ENCODE measurements at regions not wholly inside any gene's neighbourhood (a gene's known extent, or its start where the extent isn't known, plus 50 kb on each side); places are given as distances from the start of the nearest gene placed in this dataset.
"Not testable (repeated sequence)": the region's sequence is repeated elsewhere in the genome, so short reads cannot be mapped to it uniquely, and the experiment has no call there.

GRCh38 chr1:95778217-95778616, 544.2 kb downstream of the RWDD3 start:
- no peaks in the 10 kb centered on the region for H3K4me1 ChIP-seq (ENCODE audit: low read length)
- no peaks in the 10 kb centered on the region for H3K27me3 ChIP-seq (ENCODE audit: low read length)
- H3K27ac ChIP-seq (ENCODE audit: low read length) = no peak overlapping the region
- H2AFZ ChIP-seq (ENCODE audit: low read length) = no peak overlapping the region
- no peak overlapping the region for H3K4me2 ChIP-seq (ENCODE audit: low read depth, low read length, poor library complexity, severe bottlenecking)
- H3K79me2 ChIP-seq (ENCODE audit: low read length) = no peaks in the 10 kb centered on the region
- no peaks in the 10 kb centered on the region for H4K20me1 ChIP-seq (ENCODE audit: insufficient read depth, low read depth, low read length)
- no peak overlapping the region for H3K9ac ChIP-seq (ENCODE audit: low read length)
- no peak overlapping the region for H3K4me3 ChIP-seq (ENCODE audit: low read length)
- no peaks in the 10 kb centered on the region; the same call in 1 of the 2 replicates for H3K9me2 ChIP-seq (replicated peaks; ENCODE audit: insufficient read depth, low read length)
- no peaks in the 10 kb centered on the region for H3K36me3 ChIP-seq (ENCODE audit: insufficient read depth, low read length)
- no peaks in the 10 kb centered on the region for H3K9me3 ChIP-seq (ENCODE audit: low read length)
- DNase-seq = no peak

GRCh38 chr1:95780836-95781235, 546.8 kb downstream of the RWDD3 start:
- no peaks in the 10 kb centered on the region for H3K27me3 ChIP-seq (ENCODE audit: low read length)
- no peak for DNase-seq
- no peak overlapping the region for H3K4me3 ChIP-seq (ENCODE audit: low read length)
- H4K20me1 ChIP-seq (ENCODE audit: insufficient read depth, low read depth, low read length) = no peaks in the 10 kb centered on the region
- no peaks in the 10 kb centered on the region for H3K9me3 ChIP-seq (ENCODE audit: low read length)
- no peak overlapping the region for H2AFZ ChIP-seq (ENCODE audit: low read length)
- H3K4me1 ChIP-seq (ENCODE audit: low read length) = no peaks in the 10 kb centered on the region
- H3K4me2 ChIP-seq (ENCODE audit: low read depth, low read length, poor library complexity, severe bottlenecking) = no peak overlapping the region
- H3K27ac ChIP-seq (ENCODE audit: low read length) = no peak overlapping the region
- H3K36me3 ChIP-seq (ENCODE audit: insufficient read depth, low read length) = no peaks in the 10 kb centered on the region
- no peaks in the 10 kb centered on the region for H3K79me2 ChIP-seq (ENCODE audit: low read length)
- no peaks in the 10 kb centered on the region for H3K9me2 ChIP-seq (replicated peaks; ENCODE audit: insufficient read depth, low read length)
- H3K9ac ChIP-seq (ENCODE audit: low read length) = no peak overlapping the region

GRCh38 chr1:95790136-95790535, 556.1 kb downstream of the RWDD3 start:
- Histone ChIP-seq H3K79me2 (ENCODE audit: low read length) (no peaks in the 10 kb centered on the region), H3K9me2 (replicated peaks; ENCODE audit: insufficient read depth, low read length) (no peaks in the 10 kb centered on the region), H3K4me1 (ENCODE audit: low read length) (no peaks in the 10 kb centered on the region), H2AFZ (ENCODE audit: low read length) (no peak overlapping the region), H3K9ac (ENCODE audit: low read length) (no peak overlapping the region), H3K4me2 (ENCODE audit: low read depth, low read length, poor library complexity, severe bottlenecking) (no peak overlapping the region), H3K36me3 (ENCODE audit: insufficient read depth, low read length) (no peaks in the 10 kb centered on the region), H3K27me3 (ENCODE audit: low read length) (no peaks in the 10 kb centered on the region), H3K9me3 (ENCODE audit: low read length) (no peaks in the 10 kb centered on the region), H4K20me1 (ENCODE audit: insufficient read depth, low read depth, low read length) (no peaks in the 10 kb centered on the region), H3K27ac (ENCODE audit: low read length) (no peak overlapping the region), H3K4me3 (ENCODE audit: low read length) (no peak overlapping the region)
- DNase-seq = no peak

- Histone ChIP-seq H3K79me2 (ENCODE audit: low read length) (no peaks in the 10 kb centered on the region), H3K36me3 (ENCODE audit: insufficient read depth, low read length) (no peaks in the 10 kb centered on the region), H3K9ac (ENCODE audit: low read length) (no peak overlapping the region), H3K4me3 (ENCODE audit: low read length) (no peak overlapping the region), H3K9me3 (ENCODE audit: low read length) (no peaks in the 10 kb centered on the region), H3K27me3 (ENCODE audit: low read length) (no peaks in the 10 kb centered on the region), H3K27ac (ENCODE audit: low read length) (no peak overlapping the region), H3K4me2 (ENCODE audit: low read depth, low read length, poor library complexity, severe bottlenecking) (no peak overlapping the region), H4K20me1 (ENCODE audit: insufficient read depth, low read depth, low read length) (no peaks in the 10 kb centered on the region), H3K4me1 (ENCODE audit: low read length) (no peaks in the 10 kb centered on the region), H2AFZ (ENCODE audit: low read length) (no peak overlapping the region), H3K9me2 (replicated peaks; ENCODE audit: insufficient read depth, low read length) (no peaks in the 10 kb centered on the region)
- DNase-seq = no peak
Observed at GRCh38 chr1:95793893-95794292, 559.9 kb downstream of the RWDD3 start.

GRCh38 chr1:95797761-95798160, 563.8 kb downstream of the RWDD3 start:
- not testable (repeated sequence) for H3K9me2 ChIP-seq (replicated peaks; ENCODE audit: insufficient read depth, low read length); H3K36me3 ChIP-seq (ENCODE audit: insufficient read depth, low read length); H3K4me3 ChIP-seq (ENCODE audit: low read length); H3K27ac ChIP-seq (ENCODE audit: low read length); H3K79me2 ChIP-seq (ENCODE audit: low read length); DNase-seq; H3K9me3 ChIP-seq (ENCODE audit: low read length); H2AFZ ChIP-seq (ENCODE audit: low read length); H3K9ac ChIP-seq (ENCODE audit: low read length); H3K4me2 ChIP-seq (ENCODE audit: low read depth, low read length, poor library complexity, severe bottlenecking); H3K27me3 ChIP-seq (ENCODE audit: low read length); H4K20me1 ChIP-seq (ENCODE audit: insufficient read depth, low read depth, low read length); H3K4me1 ChIP-seq (ENCODE audit: low read length)

- Histone ChIP-seq H3K36me3 (ENCODE audit: insufficient read depth, low read length) (no peaks in the 10 kb centered on the region), H3K27ac (ENCODE audit: low read length) (no peak overlapping the region), H3K4me2 (ENCODE audit: low read depth, low read length, poor library complexity, severe bottlenecking) (no peak overlapping the region), H3K4me3 (ENCODE audit: low read length) (no peak overlapping the region), H3K4me1 (ENCODE audit: low read length) (no peaks in the 10 kb centered on the region), H3K79me2 (ENCODE audit: low read length) (no peaks in the 10 kb centered on the region), H3K9me2 (replicated peaks; ENCODE audit: insufficient read depth, low read length) (no peaks in the 10 kb centered on the region), H3K27me3 (ENCODE audit: low read length) (no peaks in the 10 kb centered on the region), H3K9ac (ENCODE audit: low read length) (no peak overlapping the region), H2AFZ (ENCODE audit: low read length) (no peak overlapping the region), H3K9me3 (ENCODE audit: low read length) (no peaks in the 10 kb centered on the region), H4K20me1 (ENCODE audit: insufficient read depth, low read depth, low read length) (no peaks in the 10 kb centered on the region)
- no peak for DNase-seq
Observed at GRCh38 chr1:95806171-95806570, 572.2 kb downstream of the RWDD3 start.

- Histone ChIP-seq H3K9ac (ENCODE audit: low read length) (no peak overlapping the region), H3K27ac (ENCODE audit: low read length) (no peak overlapping the region), H3K4me1 (ENCODE audit: low read length) (no peaks in the 10 kb centered on the region), H3K4me3 (ENCODE audit: low read length) (no peak overlapping the region), H3K27me3 (ENCODE audit: low read length) (no peaks in the 10 kb centered on the region), H3K4me2 (ENCODE audit: low read depth, low read length, poor library complexity, severe bottlenecking) (no peak overlapping the region), H3K9me2 (replicated peaks; ENCODE audit: insufficient read depth, low read length) (no peaks in the 10 kb centered on the region), H2AFZ (ENCODE audit: low read length) (no peak overlapping the region), H3K79me2 (ENCODE audit: low read length) (no peaks in the 10 kb centered on the region), H4K20me1 (ENCODE audit: insufficient read depth, low read depth, low read length) (no peaks in the 10 kb centered on the region), H3K36me3 (ENCODE audit: insufficient read depth, low read length) (no peaks in the 10 kb centered on the region), H3K9me3 (ENCODE audit: low read length) (no peaks in the 10 kb centered on the region)
- no peak for DNase-seq
Observed at GRCh38 chr1:95809391-95809790, 575.4 kb downstream of the RWDD3 start.

GRCh38 chr1:95815511-95815910, 581.5 kb downstream of the RWDD3 start:
- no peak overlapping the region for H2AFZ ChIP-seq (ENCODE audit: low read length)
- no peak overlapping the region for H3K4me2 ChIP-seq (ENCODE audit: low read depth, low read length, poor library complexity, severe bottlenecking)
- no peak for DNase-seq
- H3K36me3 ChIP-seq (ENCODE audit: insufficient read depth, low read length) = no peaks in the 10 kb centered on the region
- no peaks in the 10 kb centered on the region for H3K4me1 ChIP-seq (ENCODE audit: low read length)
- no peak overlapping the region for H3K27ac ChIP-seq (ENCODE audit: low read length)
- H3K27me3 ChIP-seq (ENCODE audit: low read length) = no peaks in the 10 kb centered on the region
- no peaks in the 10 kb centered on the region for H3K9me2 ChIP-seq (replicated peaks; ENCODE audit: insufficient read depth, low read length)
- no peaks in the 10 kb centered on the region for H3K79me2 ChIP-seq (ENCODE audit: low read length)
- H3K9me3 ChIP-seq (ENCODE audit: low read length) = peaks cover 4% of the 10 kb centered on the region; the same call in 1 of the 2 replicates
- no peak overlapping the region for H3K4me3 ChIP-seq (ENCODE audit: low read length)
- no peaks in the 10 kb centered on the region for H4K20me1 ChIP-seq (ENCODE audit: insufficient read depth, low read depth, low read length)
- no peak overlapping the region for H3K9ac ChIP-seq (ENCODE audit: low read length)

GRCh38 chr1:95829556-95829955, 595.5 kb downstream of the RWDD3 start:
- no peak overlapping the region for H3K4me2 ChIP-seq (ENCODE audit: low read depth, low read length, poor library complexity, severe bottlenecking)
- H4K20me1 ChIP-seq (ENCODE audit: insufficient read depth, low read depth, low read length) = no peaks in the 10 kb centered on the region
- DNase-seq = no peak

More at GRCh38 chr1:95829556-95829955, 595.5 kb downstream of the RWDD3 start:
- H2AFZ ChIP-seq (ENCODE audit: low read length) = no peak overlapping the region
- H3K4me3 ChIP-seq (ENCODE audit: low read length) = no peak overlapping the region
- H3K27ac ChIP-seq (ENCODE audit: low read length) = no peak overlapping the region
- no peaks in the 10 kb centered on the region for H3K27me3 ChIP-seq (ENCODE audit: low read length)
- H3K9ac ChIP-seq (ENCODE audit: low read length) = no peak overlapping the region
- no peaks in the 10 kb centered on the region for H3K79me2 ChIP-seq (ENCODE audit: low read length)
- H3K36me3 ChIP-seq (ENCODE audit: insufficient read depth, low read length) = no peaks in the 10 kb centered on the region
- H3K9me3 ChIP-seq (ENCODE audit: low read length) = peaks cover 2% of the 10 kb centered on the region
- no peaks in the 10 kb centered on the region for H3K4me1 ChIP-seq (ENCODE audit: low read length)
- no peaks in the 10 kb centered on the region for H3K9me2 ChIP-seq (replicated peaks; ENCODE audit: insufficient read depth, low read length)
